A673 (cell line): ENCODE measurements at regions not wholly inside any gene's neighbourhood (a gene's known extent, or its start where the extent isn't known, plus 50 kb on each side); places are given as distances from the start of the nearest gene placed in this dataset.

Experiments used
- CTCF ChIP-seq: fragments of 300-800, 200-600 bp; sonication (generic); conservative IDR thresholded peaks from 2 replicates; pipeline ENCODE4 v1.5.1; 2017; ENCODE audit warnings: low read depth, mild to moderate bottlenecking, antibody characterized with exemption, low read length, moderate library complexity, mixed read lengths
- EZH2 ChIP-seq: fragments of 200-600 bp; sonication (generic); IDR thresholded peaks from 2 replicates; pipeline ENCODE4 v1.6.1; 2017; ENCODE audit warnings: borderline replicate concordance, low read depth, mild to moderate bottlenecking, mixed read lengths, antibody characterized with exemption, low read length; ENCODE audit not compliant: poor library complexity, severe bottlenecking

GRCh38 chr4:143099693-143100092, 85.0 kb upstream of the USP38 start:
- TF ChIP-seq CTCF (no peak), EZH2 (no peak)
